OCI-LY3 (cell line): ENCODE measurements at regions not wholly inside any gene's neighbourhood (a gene's known extent, or its start where the extent isn't known, plus 50 kb on each side); places are given as distances from the start of the nearest gene placed in this dataset.

Experiments used
- CTCF ChIP-seq: fragments of 200-600, 300-600 bp; sonication (generic); IDR thresholded peaks from 2 replicates; pipeline ENCODE4 v1.5.1; 2014; ENCODE audit warnings: antibody characterized with exemption, low read length, low read depth
- EZH2phosphoT487 ChIP-seq: fragments of 200-600 bp; shearing (Covaris generic); IDR thresholded peaks from 2 replicates; pipeline ENCODE4 v1.6.1; 2018; ENCODE audit warnings: antibody characterized with exemption, mixed run types, low read depth

- TF ChIP-seq CTCF (no peak), EZH2phosphoT487 (no peak)
Measured at GRCh38 chr16:59432896-59433295, 698.8 kb upstream of the GOT2 start.
